Lung (tissue), 9 donors: ENCODE measurements at regions not wholly inside any gene's neighbourhood (a gene's known extent, or its start where the extent isn't known, plus 50 kb on each side); places are given as distances from the start of the nearest gene placed in this dataset.
"Not testable (repeated sequence)": the region's sequence is repeated elsewhere in the genome, so short reads cannot be mapped to it uniquely, and the experiment has no call there.

Experiments
- ATAC-seq: fragments of 200-7000 bp; cut with Tn5 transposase; one replicate; pipeline ENCODE4 v1.9.1; 2020; ENCODE audit warnings: moderate number of reproducible peaks; ENCODE audit not compliant: insufficient read depth, low FRiP score
- DNase-seq, 3 donors: peaks; one replicate each; pipeline ENCODE4 v3.0.0-alpha.2; 2013 to 2017
- H3K27ac ChIP-seq, 2 donors: one replicate each; pipeline ENCODE4 v1.5.1; 2013; ENCODE audit warnings: mild to moderate bottlenecking in 2 of 2, moderate library complexity in 2 of 2, control low read depth in 1 of 2, inconsistent platforms in 1 of 2, low read depth in 1 of 2, low read length in 1 of 2
- H3K27me3 ChIP-seq, 3 donors: one replicate each; pipeline ENCODE4 v1.5.1; 2013; ENCODE audit warnings: low read length in 2 of 3; ENCODE audit not compliant: control insufficient read depth in 3 of 3, insufficient read depth in 3 of 3
- H3K36me3 ChIP-seq, 4 donors: one replicate each; pipeline ENCODE4 v1.5.1; 2013; ENCODE audit warnings: low read length in 4 of 4, mild to moderate bottlenecking in 1 of 4, moderate library complexity in 1 of 4; ENCODE audit not compliant: control insufficient read depth in 4 of 4, insufficient read depth in 4 of 4
- H3K4me1 ChIP-seq, 5 donors: one replicate each; pipeline ENCODE4 v1.5.1; 2013; ENCODE audit warnings: low read length in 5 of 5, mild to moderate bottlenecking in 2 of 5, moderate library complexity in 1 of 5; ENCODE audit not compliant: control insufficient read depth in 5 of 5, insufficient read depth in 5 of 5
- H3K4me3 ChIP-seq: one replicate; pipeline ENCODE4 v1.5.1; 2013; ENCODE audit warnings: mild to moderate bottlenecking, control low read depth, moderate library complexity
- H3K9ac ChIP-seq, 2 donors: one replicate each; pipeline ENCODE4 v1.5.1; 2013; ENCODE audit warnings: low read length in 2 of 2, control low read depth in 1 of 2; ENCODE audit not compliant: insufficient read depth in 1 of 2
- H3K9me3 ChIP-seq, 4 donors: one replicate each; pipeline ENCODE4 v1.5.1; 2013; ENCODE audit warnings: low read length in 3 of 4, mild to moderate bottlenecking in 1 of 4, moderate library complexity in 1 of 4; ENCODE audit not compliant: control insufficient read depth in 4 of 4, insufficient read depth in 3 of 4
- WGBS, 2 donors: extraction: QIAGEN DNeasy Blood & Tissue Kit; methylation state at CpG; one replicate each; pipeline ENCODE4 v1.1.7; 2013; 5-methylcytosine and 5-hydroxymethylcytosine counted together
- donor health status: Bipolar disorder and iron deficiency.
- donor health status: healthy.
- donor health status: DM: yes; HTN: yes; CAD: no.

DNA sequence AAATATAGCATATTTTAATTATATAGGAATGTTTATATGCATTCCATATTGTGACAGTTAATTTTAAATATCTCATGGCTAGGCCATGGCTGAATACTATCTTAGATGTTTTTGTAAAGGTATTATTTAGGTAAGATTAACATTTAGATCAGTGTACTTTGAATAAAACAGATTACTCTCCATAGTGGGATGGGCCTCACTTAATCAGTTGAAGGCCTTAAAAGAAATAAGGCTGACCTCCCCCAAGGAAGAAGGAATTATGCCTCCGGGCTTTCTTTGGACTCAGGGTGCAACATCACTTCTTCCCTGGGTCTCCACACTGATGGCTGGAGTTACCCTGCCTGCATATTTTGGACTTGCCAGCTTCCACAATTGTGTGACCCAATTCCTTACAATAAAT lies 113.4 kb downstream of the SEPTIN7 start:
- H3K27ac ChIP-seq, H3K4me1 ChIP-seq, DNase-seq, H3K36me3 ChIP-seq, H3K4me3 ChIP-seq, ATAC-seq, H3K9ac ChIP-seq, H3K9me3 ChIP-seq, H3K27me3 ChIP-seq: not testable (repeated sequence)
- WGBS, 2 donors = 95 to 100% methylated on average over 1 of the region's 1 CpG

DNA sequence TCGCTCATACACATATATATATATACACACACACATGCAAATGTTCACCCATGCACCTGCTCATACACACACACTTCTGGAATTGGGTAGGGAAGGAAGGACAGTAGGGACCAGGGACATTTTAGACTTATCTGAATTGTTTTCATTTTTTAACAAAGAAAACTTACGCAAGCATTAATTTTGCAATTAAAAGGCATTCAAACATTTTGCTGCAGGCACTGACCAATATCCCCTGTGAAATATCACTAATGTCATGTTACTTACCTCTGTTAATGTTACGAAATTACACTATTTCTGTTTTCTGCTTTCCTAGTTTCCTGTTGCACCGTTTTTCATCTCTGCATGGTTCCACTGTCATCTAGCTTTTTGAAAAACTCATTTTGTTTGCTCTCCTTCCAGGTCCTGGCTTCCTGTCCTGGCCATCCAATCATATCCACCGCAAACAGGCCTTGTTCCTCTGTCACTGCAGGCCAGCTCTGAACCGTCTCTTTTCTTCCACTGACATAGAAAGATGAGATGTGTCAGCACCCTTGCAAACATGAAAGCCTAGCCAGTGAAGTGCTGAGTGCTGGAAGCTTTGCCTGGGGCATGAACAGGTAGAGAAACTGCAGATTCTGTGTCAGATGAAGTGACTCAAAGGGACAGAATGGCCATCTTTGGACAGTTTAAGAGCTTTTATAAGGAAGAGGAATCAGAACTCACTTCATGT lies 114.5 kb downstream of the SEPTIN7 start:
- H3K9ac ChIP-seq, H3K4me1 ChIP-seq, DNase-seq, H3K36me3 ChIP-seq, H3K27ac ChIP-seq, ATAC-seq, H3K4me3 ChIP-seq, H3K27me3 ChIP-seq, H3K9me3 ChIP-seq: not testable (repeated sequence)
- WGBS, 2 donors = 37 to 69% methylated on average over 6 of the region's 6 CpGs

DNA sequence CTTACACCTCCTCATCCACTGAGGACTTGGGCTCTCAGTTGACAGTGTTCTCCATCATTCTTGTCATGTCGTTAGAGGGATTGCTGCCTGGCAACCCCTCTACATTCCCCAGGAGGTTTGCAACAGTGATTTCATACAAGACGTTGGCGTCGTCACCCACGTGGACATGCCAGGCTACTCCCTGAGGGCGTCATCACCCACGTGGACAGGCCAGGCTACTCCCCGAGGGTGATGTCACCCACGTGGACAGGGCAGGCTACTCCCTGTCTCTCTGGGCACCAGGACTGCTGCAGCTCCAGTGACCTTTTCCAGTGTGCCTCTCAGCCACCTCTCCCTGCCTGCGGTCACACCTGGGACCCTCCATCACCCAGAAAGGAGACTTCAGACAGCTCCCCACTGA lies 117.4 kb downstream of the SEPTIN7 start:
- H3K36me3 ChIP-seq, H3K4me1 ChIP-seq, H3K27ac ChIP-seq, ATAC-seq, H3K9ac ChIP-seq, H3K27me3 ChIP-seq, H3K9me3 ChIP-seq, DNase-seq, H3K4me3 ChIP-seq: not testable (repeated sequence)
- 80 to 87% methylated on average over 6 to 10 of the region's 10 CpGs for WGBS, 2 donors

DNA sequence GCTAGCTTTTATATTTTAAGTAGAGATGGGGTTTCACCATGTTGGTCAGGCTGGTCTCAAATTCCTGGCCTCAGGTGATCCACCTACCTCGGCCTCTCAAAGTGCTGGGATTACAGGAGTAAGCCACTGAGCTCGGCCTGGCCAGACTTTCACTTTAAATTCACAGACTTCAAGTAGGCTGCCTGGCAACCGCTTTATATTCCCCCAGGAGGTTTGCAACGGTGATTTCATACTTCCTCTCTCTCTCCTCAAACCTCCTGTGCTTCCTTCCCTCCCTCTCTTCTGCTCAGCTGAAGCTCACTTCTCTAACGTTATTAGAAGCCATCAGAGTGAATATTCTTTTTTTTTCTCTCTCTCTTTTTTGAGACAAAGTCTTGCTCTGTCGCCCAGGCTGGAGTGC lies 118.8 kb downstream of the SEPTIN7 start:
- DNase-seq, H3K4me1 ChIP-seq, ATAC-seq, H3K4me3 ChIP-seq, H3K9ac ChIP-seq, H3K36me3 ChIP-seq, H3K27ac ChIP-seq, H3K27me3 ChIP-seq, H3K9me3 ChIP-seq: not testable (repeated sequence)
- 23 to 49% methylated on average over 6 of the region's 6 CpGs for WGBS, 2 donors

DNA sequence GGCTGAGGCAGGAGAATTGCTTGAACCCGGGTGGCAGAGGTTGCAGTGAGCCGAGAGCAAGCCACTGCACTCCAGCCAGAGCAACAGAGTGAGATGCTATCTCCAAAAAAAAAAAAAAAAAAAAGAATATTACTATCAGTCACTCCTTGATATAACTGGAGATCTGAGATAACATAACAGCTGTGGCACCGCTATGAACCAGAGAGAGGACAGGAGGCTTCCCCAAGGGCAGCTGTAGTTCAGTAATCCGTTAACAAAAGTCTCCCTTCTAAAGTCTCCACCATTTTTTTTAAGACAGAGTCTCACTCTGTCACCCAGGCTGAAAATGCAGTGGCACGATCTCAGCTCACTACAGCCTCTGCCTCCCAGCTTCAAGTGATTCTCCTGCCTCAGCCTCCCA lies 120.5 kb downstream of the SEPTIN7 start:
- not testable (repeated sequence) for DNase-seq, H3K36me3 ChIP-seq, ATAC-seq

DNA sequence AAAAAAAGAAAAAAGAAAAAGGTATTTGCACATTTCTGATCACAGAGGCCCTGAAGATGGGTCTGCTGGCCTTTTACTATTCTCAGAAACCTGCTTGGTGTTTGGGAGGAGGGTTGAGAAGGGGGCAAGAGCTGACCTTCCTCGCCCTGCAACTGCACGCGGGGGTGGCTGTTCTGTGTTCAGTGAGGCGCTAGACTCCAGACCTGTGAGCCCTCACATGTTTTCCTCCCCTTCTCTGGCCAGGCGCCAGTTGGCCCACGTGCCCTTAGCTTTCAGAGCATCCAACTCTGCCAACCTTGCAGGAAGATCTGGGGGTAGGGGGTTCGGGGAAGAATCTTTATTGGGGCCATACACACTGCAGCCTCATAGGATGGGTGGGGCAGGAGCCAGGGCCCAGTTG lies 123.8 kb downstream of the SEPTIN7 start:
- ATAC-seq, DNase-seq, H3K4me3 ChIP-seq, H3K27ac ChIP-seq, H3K9ac ChIP-seq, H3K27me3 ChIP-seq, H3K9me3 ChIP-seq, H3K4me1 ChIP-seq, H3K36me3 ChIP-seq: not testable (repeated sequence)
- WGBS, 2 donors = 75 to 78% methylated on average over 7 of the region's 7 CpGs

More for the DNA sequence above, 120.5 kb downstream of the SEPTIN7 start:
- WGBS, 2 donors = 88% methylated on average over 5 of the region's 5 CpGs
- not testable (repeated sequence) for H3K4me3 ChIP-seq, H3K4me1 ChIP-seq, H3K9me3 ChIP-seq, H3K27me3 ChIP-seq, H3K9ac ChIP-seq, H3K27ac ChIP-seq

DNA sequence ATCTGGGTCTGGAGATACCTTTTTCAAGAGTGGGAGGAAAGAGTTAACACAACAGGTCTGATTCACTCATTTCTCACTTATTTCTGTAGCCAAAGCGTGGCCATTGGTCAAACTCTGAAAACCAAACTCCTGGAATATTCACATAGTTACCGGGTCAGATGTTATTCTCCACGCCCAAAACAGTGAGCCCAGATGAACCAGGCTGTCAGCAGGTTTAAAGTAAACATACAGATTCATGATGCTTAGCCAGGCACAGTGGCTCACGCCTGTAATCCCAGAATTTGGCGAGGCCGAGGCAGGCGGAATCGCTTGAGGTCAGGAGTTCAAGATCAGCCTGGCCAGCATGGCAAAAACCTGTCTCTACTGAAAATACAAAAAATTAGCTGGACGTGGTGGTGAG lies 126.1 kb downstream of the SEPTIN7 start:
- not testable (repeated sequence) for H3K27me3 ChIP-seq, ATAC-seq, DNase-seq, H3K27ac ChIP-seq, H3K4me1 ChIP-seq, H3K9me3 ChIP-seq, H3K36me3 ChIP-seq, H3K9ac ChIP-seq, H3K4me3 ChIP-seq
- 93 to 95% methylated on average over 8 of the region's 9 CpGs for WGBS, 2 donors

DNA sequence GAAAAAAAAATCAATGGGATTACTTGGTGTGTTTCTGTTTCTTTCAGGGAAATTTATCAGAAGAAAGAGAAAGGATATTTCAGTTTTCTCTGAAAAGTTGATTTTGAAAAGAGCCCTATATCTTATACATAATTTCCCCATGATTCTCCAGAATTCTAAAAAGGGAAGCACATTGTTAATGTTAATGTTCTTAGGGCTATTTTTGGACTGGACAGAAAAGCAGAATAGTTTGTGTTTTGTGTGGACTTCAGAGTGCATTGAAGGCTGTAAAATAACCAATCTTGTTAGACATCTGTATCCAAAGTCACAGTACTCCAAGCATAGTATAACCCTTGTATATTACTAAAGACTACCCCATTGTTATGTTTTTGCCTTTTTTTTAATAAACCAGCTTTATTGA lies 130.3 kb downstream of the SEPTIN7 start:
- H3K9me3 ChIP-seq, H3K27me3 ChIP-seq, H3K36me3 ChIP-seq, H3K9ac ChIP-seq, H3K27ac ChIP-seq, ATAC-seq, DNase-seq, H3K4me1 ChIP-seq, H3K4me3 ChIP-seq: not testable (repeated sequence)
